Skeletal muscle tissue (tissue), 3 donors: ENCODE measurements at regions not wholly inside any gene's neighbourhood (a gene's known extent, or its start where the extent isn't known, plus 50 kb on each side); places are given as distances from the start of the nearest gene placed in this dataset.
"Not testable (repeated sequence)": the region's sequence is repeated elsewhere in the genome, so short reads cannot be mapped to it uniquely, and the experiment has no call there.

Source experiments
- H3K27ac ChIP-seq: one replicate; pipeline ENCODE4 v1.7.0; 2013; ENCODE audit warnings: mild to moderate bottlenecking, low read depth, low read length, inconsistent platforms
- H3K27me3 ChIP-seq, 3 donors: one replicate each; pipeline ENCODE4 v1.7.0; 2013; ENCODE audit warnings: low read length in 3 of 3; ENCODE audit not compliant: control insufficient read depth in 3 of 3, insufficient read depth in 3 of 3
- H3K36me3 ChIP-seq, 3 donors: one replicate each; pipeline ENCODE4 v1.7.0; 2013; ENCODE audit warnings: low read length in 3 of 3; ENCODE audit not compliant: control insufficient read depth in 3 of 3, insufficient read depth in 3 of 3
- H3K4me1 ChIP-seq, 3 donors: one replicate each; pipeline ENCODE4 v1.7.0; 2013; ENCODE audit warnings: low read length in 3 of 3, mild to moderate bottlenecking in 3 of 3; ENCODE audit not compliant: control insufficient read depth in 3 of 3, insufficient read depth in 3 of 3
- H3K4me3 ChIP-seq, 3 donors: one replicate each; pipeline ENCODE4 v1.7.0; 2013; ENCODE audit warnings: low read length in 3 of 3
- H3K9ac ChIP-seq, 3 donors: one replicate each; pipeline ENCODE4 v1.7.0; 2013; ENCODE audit warnings: low read length in 3 of 3, mild to moderate bottlenecking in 3 of 3, moderate library complexity in 2 of 3, low read depth in 1 of 3
- H3K9me3 ChIP-seq, 3 donors: one replicate each; pipeline ENCODE4 v1.7.0; 2013; ENCODE audit warnings: low read length in 3 of 3; ENCODE audit not compliant: control insufficient read depth in 3 of 3
- donor health status: Osteomylitis.

- Histone ChIP-seq H3K27me3 (no peaks in the 10 kb centered on the region), H3K9me3 (no peaks in the 10 kb centered on the region), H3K36me3 (no peaks in the 10 kb centered on the region), H3K9ac (no peak overlapping the region), H3K4me3 (no peak overlapping the region), H3K4me1 (peaks cover 4 to 10% (median 6%) of the 10 kb centered on the region in 3 donors), H3K27ac (no peak overlapping the region)
Observed at GRCh38 chr2:2775018-2775417, 443.9 kb upstream of the MYT1L start.

GRCh38 chr2:2773692-2774091 is 442.6 kb upstream of the MYT1L start:
- Histone ChIP-seq H3K36me3 (no peaks in the 10 kb centered on the region), H3K9me3 (no peaks in the 10 kb centered on the region), H3K4me3 (no peak overlapping the region), H3K27ac (no peak overlapping the region), H3K4me1 (peaks cover 11 to 17% (median 15%) of the 10 kb centered on the region in 3 donors), H3K27me3 (no peaks in the 10 kb centered on the region), H3K9ac (no peak overlapping the region)

- H3K4me3 ChIP-seq, H3K27ac ChIP-seq, H3K9ac ChIP-seq, H3K36me3 ChIP-seq, H3K9me3 ChIP-seq, H3K27me3 ChIP-seq: not testable (repeated sequence)
- H3K4me1 ChIP-seq: peaks cover 11 to 23% (median 15%) of the 10 kb centered on the region in 3 donors
Observed at GRCh38 chr2:2773080-2773479, 442.0 kb upstream of the MYT1L start.

- no peak overlapping the region for H3K9ac ChIP-seq
- H3K27ac ChIP-seq: no peak overlapping the region
- H3K9me3 ChIP-seq: no peaks in the 10 kb centered on the region
- H3K27me3 ChIP-seq: no peaks in the 10 kb centered on the region
- H3K4me3 ChIP-seq: no peak overlapping the region
- H3K4me1 ChIP-seq: peaks cover 11 to 28% (median 15%) of the 10 kb centered on the region in 3 donors
- H3K36me3 ChIP-seq: no peaks in the 10 kb centered on the region
Observed at GRCh38 chr2:2771721-2772411, 440.8 kb upstream of the MYT1L start.

- peak overlapping the region; percentile 97 for H3K27ac ChIP-seq
Observed at GRCh38 chr2:2769481-2770431, 438.7 kb upstream of the MYT1L start.

GRCh38 chr2:2768476-2768875 is 437.4 kb upstream of the MYT1L start:
- no peak overlapping the region for H3K27ac ChIP-seq
- peaks cover 29 to 43% (median 31%) of the 10 kb centered on the region in 3 donors for H3K4me1 ChIP-seq
- H3K36me3 ChIP-seq: no peaks in the 10 kb centered on the region
- no peaks in the 10 kb centered on the region for H3K9me3 ChIP-seq
- no peak overlapping the region for H3K9ac ChIP-seq
- no peak overlapping the region for H3K4me3 ChIP-seq
- H3K27me3 ChIP-seq: no peaks in the 10 kb centered on the region

More at GRCh38 chr2:2769481-2770431, 438.7 kb upstream of the MYT1L start:
- Histone ChIP-seq H3K9me3 (no peaks in the 10 kb centered on the region), H3K9ac (peak overlapping the region; percentile 66 to 92 (median 75)), H3K4me3 (peak overlapping the region; percentile 9 to 71 (median 65)), H3K4me1 (peaks cover 16 to 34% (median 18%) of the 10 kb centered on the region in 3 donors), H3K36me3 (no peaks in the 10 kb centered on the region), H3K27me3 (no peaks in the 10 kb centered on the region)

- Histone ChIP-seq H3K9me3 (no peaks in the 10 kb centered on the region), H3K27ac (no peak overlapping the region), H3K27me3 (no peaks in the 10 kb centered on the region), H3K4me3 (no peak overlapping the region), H3K36me3 (no peaks in the 10 kb centered on the region), H3K4me1 (peaks cover 35 to 49% (median 38%) of the 10 kb centered on the region in 3 donors), H3K9ac (no peak overlapping the region)
Observed at GRCh38 chr2:2767837-2768236, 436.8 kb upstream of the MYT1L start.

GRCh38 chr2:2765839-2766495 is 434.9 kb upstream of the MYT1L start:
- Histone ChIP-seq H3K36me3 (no peaks in the 10 kb centered on the region), H3K4me3 (no peak overlapping the region), H3K4me1 (peaks cover 39 to 54% (median 43%) of the 10 kb centered on the region in 3 donors), H3K27ac (no peak overlapping the region), H3K9me3 (no peaks in the 10 kb centered on the region), H3K27me3 (no peaks in the 10 kb centered on the region), H3K9ac (no peak overlapping the region)

GRCh38 chr2:2765176-2765800 is 434.2 kb upstream of the MYT1L start:
- Histone ChIP-seq H3K27ac (no peak overlapping the region), H3K9ac (peak overlapping the region in 1 of 3 donors; percentile 33), H3K4me3 (no peak overlapping the region), H3K36me3 (no peaks in the 10 kb centered on the region), H3K9me3 (peaks cover 0 to 5% (median 0%) of the 10 kb centered on the region in 3 donors), H3K27me3 (no peaks in the 10 kb centered on the region), H3K4me1 (peaks cover 36 to 51% (median 42%) of the 10 kb centered on the region in 3 donors)
